HCT116 (cell line): ENCODE measurements at regions not wholly inside any gene's neighbourhood (a gene's known extent, or its start where the extent isn't known, plus 50 kb on each side); places are given as distances from the start of the nearest gene placed in this dataset.
"Not testable (repeated sequence)": the region's sequence is repeated elsewhere in the genome, so short reads cannot be mapped to it uniquely, and the experiment has no call there.

Experiments
- ATAC-seq: fragments of 200-7000 bp; cut with Tn5 transposase; 2 replicates; pipeline ENCODE4 v1.9.1; 2020; ENCODE audit warnings: mild to moderate bottlenecking, moderate library complexity
- BruUV-seq: library from RNA; stranded (reverse); fragments of 400-500 nt; replicated peaks from 2 replicates; lab custom pipeline; 2021; lab: Mats Ljungman, UMichigan
- CTCF ChIA-PET: fragments of 300-600 bp; sonication (Branson Sonifier 250); formaldehyde crosslinking; loops from one replicate; lab custom pipeline; 2021; ENCODE audit warnings: antibody characterized with exemption; lab: Charles Lee
- POLR2A ChIA-PET: fragments of 300-600, 350-600 bp; sonication (Branson Sonifier 250); formaldehyde crosslinking; loops from one replicate; lab custom pipeline; 2021; ENCODE audit warnings: antibody characterized with exemption; lab: Charles Lee
- RAD21 ChIA-PET, 2 experiments: fragments of 300-600 bp; sonication (Branson Sonifier 250); formaldehyde crosslinking; loops; one replicate each; lab custom pipeline; 2023; ENCODE audit warnings: low total read pairs in 2 of 2; ENCODE audit not compliant: uncharacterized antibody in 2 of 2, unreplicated experiment in 2 of 2, low non-redundant PET in 1 of 2; lab: Charles Lee
- DNase-seq: peaks from one replicate; pipeline ENCODE4 v3.0.0-alpha.2; 2010; ENCODE audit warnings: low read depth, low spot score
- H2AFZ ChIP-seq: fragments of 200-600 bp; shearing (Covaris generic), sonication (generic); 2 replicates; pipeline ENCODE4 v1.6.1; 2017; ENCODE audit warnings: low read depth, mixed run types, mixed read lengths, antibody characterized with exemption, low read length; ENCODE audit not compliant: poor library complexity, severe bottlenecking
- H3K27ac ChIP-seq: 2 replicates; pipeline ENCODE4 v1.5.1; 2012; ENCODE audit warnings: low read depth, low read length
- H3K27me3 ChIP-seq: fragments of 200-600 bp; sonication (generic); 2 replicates; pipeline ENCODE4 v1.6.1; 2016; ENCODE audit warnings: mixed run types, low read length, mixed read lengths; ENCODE audit not compliant: insufficient read depth
- H3K36me3 ChIP-seq, 2 experiments: fragments of 200-500 bp in 1 of 2; fragments of 200-600 bp in 1 of 2; sonication (Bioruptor generic) in 1 of 2; sonication (generic) in 1 of 2; 2 replicates each; pipeline versions ENCODE4 v1.5.1 to v1.6.1; 2014 to 2016; ENCODE audit warnings: low read length in 2 of 2, inconsistent platforms in 1 of 2, mixed read lengths in 1 of 2, mixed run types in 1 of 2; ENCODE audit not compliant: insufficient read depth in 2 of 2, control insufficient read depth in 1 of 2
- H3K4me1 ChIP-seq, 2 experiments: fragments of 200-600 bp in 1 of 2; sonication (generic) in 1 of 2; 2 replicates each; pipeline versions ENCODE4 v1.5.1 to v1.6.1; 2012 to 2017; ENCODE audit warnings: low read length in 2 of 2, inconsistent platforms in 1 of 2, mild to moderate bottlenecking in 1 of 2, mixed read lengths in 1 of 2, mixed run types in 1 of 2, moderate library complexity in 1 of 2; ENCODE audit not compliant: insufficient read depth in 2 of 2, control insufficient read depth in 1 of 2
- H3K4me2 ChIP-seq: fragments of 200-600 bp; sonication (generic); 2 replicates; pipeline ENCODE4 v1.6.1; 2017; ENCODE audit warnings: mixed run types, low read length, mixed read lengths
- H3K4me3 ChIP-seq, 2 experiments: fragments of 200-600 bp in 1 of 2; sonication (generic) in 1 of 2; replicated peaks in 1 of 2; 2 replicates each; pipeline ENCODE4 v1.5.1; 2011 to 2016; ENCODE audit warnings: low read length in 2 of 2, control low read depth in 1 of 2, low read depth in 1 of 2, mild to moderate bottlenecking in 1 of 2, mixed read lengths in 1 of 2, mixed run types in 1 of 2
- H3K79me2 ChIP-seq: fragments of 200-600 bp; sonication (generic); 2 replicates; pipeline ENCODE4 v1.6.1; 2017; ENCODE audit warnings: mild to moderate bottlenecking, mixed run types, low read length, moderate library complexity, mixed read lengths; ENCODE audit not compliant: insufficient read depth
- H3K9ac ChIP-seq: fragments of 200-600 bp; sonication (generic); 2 replicates; pipeline ENCODE4 v1.6.1; 2016; ENCODE audit warnings: low read length, mixed read lengths
- H3K9me2 ChIP-seq: fragments of 200-600 bp; sonication (generic), shearing (Covaris generic); 2 replicates; pipeline ENCODE4 v1.6.1; 2017; ENCODE audit warnings: mixed run types, mild to moderate bottlenecking, moderate library complexity; ENCODE audit not compliant: insufficient read depth
- H3K9me3 ChIP-seq, 2 experiments: fragments of 200-500 bp in 1 of 2; fragments of 200-600 bp in 1 of 2; sonication (Bioruptor generic) in 1 of 2; sonication (generic) in 1 of 2; 2 replicates each; pipeline ENCODE4 v1.6.1; 2014 to 2017; ENCODE audit warnings: low read length in 2 of 2, mixed read lengths in 2 of 2, inconsistent platforms in 1 of 2, low read depth in 1 of 2, mild to moderate bottlenecking in 1 of 2, mixed run types in 1 of 2, moderate library complexity in 1 of 2; ENCODE audit not compliant: control insufficient read depth in 1 of 2, insufficient read depth in 1 of 2
- H4K20me1 ChIP-seq: fragments of 200-600 bp; sonication (generic), shearing (Covaris generic); 2 replicates; pipeline ENCODE4 v1.6.1; 2017; ENCODE audit warnings: mixed run types, mild to moderate bottlenecking, moderate library complexity; ENCODE audit not compliant: insufficient read depth
- CBX3 ChIP-seq: IDR thresholded peaks from 2 replicates; pipeline ENCODE4 v1.6.1; 2012; ENCODE audit warnings: low read depth
- JUND ChIP-seq: IDR thresholded peaks from 2 replicates; pipeline ENCODE4 v1.6.1; 2012
- POLR2A ChIP-seq: IDR thresholded peaks from 2 replicates; pipeline ENCODE4 v1.7.0; 2011; ENCODE audit warnings: borderline replicate concordance; ENCODE audit not compliant: insufficient read depth, insufficient read length; ENCODE audit errors: extremely low read depth
- RAD21 ChIP-seq: IDR thresholded peaks from 2 replicates; pipeline ENCODE4 v1.6.1; 2012; ENCODE audit warnings: low read depth, mild to moderate bottlenecking
- YY1 ChIP-seq: IDR thresholded peaks from 2 replicates; pipeline ENCODE4 v1.6.1; 2011; ENCODE audit warnings: low read length, low read depth, moderate library complexity, mild to moderate bottlenecking; ENCODE audit not compliant: insufficient replicate concordance; ENCODE audit errors: extremely low read depth
- ZNF274 ChIP-seq: fragments of 200-500 bp; sonication (Bioruptor generic); IDR thresholded peaks from 2 replicates; pipeline ENCODE4 v1.6.1; 2014; ENCODE audit warnings: mild to moderate bottlenecking, low read depth, low read length, inconsistent platforms
- intact Hi-C: fragments of 100-400 bp; cut with micrococcal nuclease; formaldehyde crosslinking; loops from 2 replicates; pipeline ENCODE4 v1.10.0; 2022
- TF ChIP-seq, protein P1 (sequence below): IDR thresholded peaks from 2 replicates; pipeline ENCODE4 v1.6.1; 2012; ENCODE audit warnings: low read depth
- TF ChIP-seq, protein P2 (sequence below), 3 experiments: fragments of 200-600 bp in 1 of 3; sonication (generic) in 1 of 3; IDR thresholded peaks in 2 of 3; conservative IDR thresholded peaks in 1 of 3; 2 replicates each; pipeline ENCODE4 v1.5.1; 2012 to 2017; ENCODE audit warnings: low read depth in 2 of 3, low read length in 2 of 3, antibody characterized with exemption in 1 of 3, borderline replicate concordance in 1 of 3, control low read depth in 1 of 3, mild to moderate bottlenecking in 1 of 3, mixed read lengths in 1 of 3, mixed run types in 1 of 3, moderate library complexity in 1 of 3; ENCODE audit not compliant: insufficient read depth in 1 of 3

DNA sequence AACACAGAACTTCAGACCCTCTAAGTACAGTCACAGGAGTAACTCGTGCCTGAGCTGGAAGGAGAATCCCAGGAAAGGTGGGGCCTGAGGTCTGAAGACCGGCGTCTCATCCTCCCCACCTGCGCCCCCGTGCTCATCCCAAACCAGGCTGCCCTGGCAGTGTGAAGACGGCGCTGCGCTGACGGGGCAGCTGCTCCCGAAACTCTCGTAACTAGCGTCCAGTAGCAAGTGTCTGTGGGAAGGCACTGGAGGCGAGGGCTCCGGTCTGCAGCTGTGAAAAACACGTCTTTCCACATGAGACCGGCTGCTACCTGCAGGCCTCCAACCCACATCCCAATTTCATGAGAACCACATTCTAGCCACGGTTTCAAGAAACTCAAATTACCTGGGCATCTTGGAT lies 136.6 kb upstream of the RNF32 start:
- H3K4me1 ChIP-seq: no peaks in the 10 kb centered on the region
- H3K9me2 ChIP-seq: no peaks in the 10 kb centered on the region
- POLR2A ChIA-PET: no interaction called here
- ATAC-seq (no peak), DNase-seq (no peak)
- no peak overlapping the region for H2AFZ ChIP-seq
- BruUV-seq: no TSS peak
- CTCF ChIA-PET: no interaction called here
- no peak overlapping the region for H3K4me2 ChIP-seq
- H3K79me2 ChIP-seq: no peaks in the 10 kb centered on the region
- H3K36me3 ChIP-seq: no peaks in the 10 kb centered on the region
- TF ChIP-seq CBX3: no peak
- TF ChIP-seq JUND: no peak
- no peak for TF ChIP-seq POLR2A
- TF ChIP-seq, protein P1, sequence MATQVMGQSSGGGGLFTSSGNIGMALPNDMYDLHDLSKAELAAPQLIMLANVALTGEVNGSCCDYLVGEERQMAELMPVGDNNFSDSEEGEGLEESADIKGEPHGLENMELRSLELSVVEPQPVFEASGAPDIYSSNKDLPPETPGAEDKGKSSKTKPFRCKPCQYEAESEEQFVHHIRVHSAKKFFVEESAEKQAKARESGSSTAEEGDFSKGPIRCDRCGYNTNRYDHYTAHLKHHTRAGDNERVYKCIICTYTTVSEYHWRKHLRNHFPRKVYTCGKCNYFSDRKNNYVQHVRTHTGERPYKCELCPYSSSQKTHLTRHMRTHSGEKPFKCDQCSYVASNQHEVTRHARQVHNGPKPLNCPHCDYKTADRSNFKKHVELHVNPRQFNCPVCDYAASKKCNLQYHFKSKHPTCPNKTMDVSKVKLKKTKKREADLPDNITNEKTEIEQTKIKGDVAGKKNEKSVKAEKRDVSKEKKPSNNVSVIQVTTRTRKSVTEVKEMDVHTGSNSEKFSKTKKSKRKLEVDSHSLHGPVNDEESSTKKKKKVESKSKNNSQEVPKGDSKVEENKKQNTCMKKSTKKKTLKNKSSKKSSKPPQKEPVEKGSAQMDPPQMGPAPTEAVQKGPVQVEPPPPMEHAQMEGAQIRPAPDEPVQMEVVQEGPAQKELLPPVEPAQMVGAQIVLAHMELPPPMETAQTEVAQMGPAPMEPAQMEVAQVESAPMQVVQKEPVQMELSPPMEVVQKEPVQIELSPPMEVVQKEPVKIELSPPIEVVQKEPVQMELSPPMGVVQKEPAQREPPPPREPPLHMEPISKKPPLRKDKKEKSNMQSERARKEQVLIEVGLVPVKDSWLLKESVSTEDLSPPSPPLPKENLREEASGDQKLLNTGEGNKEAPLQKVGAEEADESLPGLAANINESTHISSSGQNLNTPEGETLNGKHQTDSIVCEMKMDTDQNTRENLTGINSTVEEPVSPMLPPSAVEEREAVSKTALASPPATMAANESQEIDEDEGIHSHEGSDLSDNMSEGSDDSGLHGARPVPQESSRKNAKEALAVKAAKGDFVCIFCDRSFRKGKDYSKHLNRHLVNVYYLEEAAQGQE: no peak
- TF ChIP-seq YY1: no peak
- RAD21 ChIA-PET: no interaction called here
- no peak overlapping the region for H3K27ac ChIP-seq
- intact Hi-C loops: no loop called here
- H4K20me1 ChIP-seq: no peaks in the 10 kb centered on the region
- H3K9ac ChIP-seq: no peak overlapping the region
- H3K27me3 ChIP-seq: peaks cover 3% of the 10 kb centered on the region
- no peak overlapping the region for H3K4me3 ChIP-seq
- no peaks in the 10 kb centered on the region for H3K9me3 ChIP-seq

DNA sequence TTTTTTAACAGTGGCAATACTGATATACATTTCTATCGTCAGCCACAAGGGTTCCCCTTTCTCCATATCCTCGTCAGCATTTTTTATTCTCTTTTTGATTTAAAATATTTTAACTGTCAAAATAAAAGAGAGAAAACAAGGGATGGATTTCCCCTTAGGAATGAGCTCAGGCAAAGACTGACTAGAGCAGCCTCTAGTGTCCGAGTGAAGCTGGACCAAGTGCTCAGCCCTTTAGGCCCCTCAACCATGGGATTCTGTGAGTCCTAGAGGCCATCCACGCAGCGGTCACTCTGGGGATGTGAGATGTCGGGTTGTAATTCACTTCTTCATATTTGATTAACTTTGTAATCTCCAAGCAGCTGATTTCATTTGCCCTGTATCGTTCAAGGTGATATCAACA lies 137.4 kb upstream of the RNF32 start:
- ATAC-seq: peak; percentile 58
- Histone ChIP-seq H3K4me3 (no peak overlapping the region), H3K27ac (no peak overlapping the region), H3K4me1 (no peaks in the 10 kb centered on the region), H3K27me3 (no peaks in the 10 kb centered on the region), H3K9me3 (no peaks in the 10 kb centered on the region), H3K79me2 (no peaks in the 10 kb centered on the region), H4K20me1 (no peaks in the 10 kb centered on the region), H3K4me2 (no peak overlapping the region), H3K36me3 (no peaks in the 10 kb centered on the region), H3K9ac (no peak overlapping the region), H3K9me2 (no peaks in the 10 kb centered on the region), H2AFZ (no peak overlapping the region)
- ChIA-PET RAD21 (no interaction called here), POLR2A (no interaction called here), CTCF (no interaction called here)
- intact Hi-C loops: no loop called here
- DNase-seq: no peak
- BruUV-seq: no TSS peak
- TF ChIP-seq, protein P2, sequence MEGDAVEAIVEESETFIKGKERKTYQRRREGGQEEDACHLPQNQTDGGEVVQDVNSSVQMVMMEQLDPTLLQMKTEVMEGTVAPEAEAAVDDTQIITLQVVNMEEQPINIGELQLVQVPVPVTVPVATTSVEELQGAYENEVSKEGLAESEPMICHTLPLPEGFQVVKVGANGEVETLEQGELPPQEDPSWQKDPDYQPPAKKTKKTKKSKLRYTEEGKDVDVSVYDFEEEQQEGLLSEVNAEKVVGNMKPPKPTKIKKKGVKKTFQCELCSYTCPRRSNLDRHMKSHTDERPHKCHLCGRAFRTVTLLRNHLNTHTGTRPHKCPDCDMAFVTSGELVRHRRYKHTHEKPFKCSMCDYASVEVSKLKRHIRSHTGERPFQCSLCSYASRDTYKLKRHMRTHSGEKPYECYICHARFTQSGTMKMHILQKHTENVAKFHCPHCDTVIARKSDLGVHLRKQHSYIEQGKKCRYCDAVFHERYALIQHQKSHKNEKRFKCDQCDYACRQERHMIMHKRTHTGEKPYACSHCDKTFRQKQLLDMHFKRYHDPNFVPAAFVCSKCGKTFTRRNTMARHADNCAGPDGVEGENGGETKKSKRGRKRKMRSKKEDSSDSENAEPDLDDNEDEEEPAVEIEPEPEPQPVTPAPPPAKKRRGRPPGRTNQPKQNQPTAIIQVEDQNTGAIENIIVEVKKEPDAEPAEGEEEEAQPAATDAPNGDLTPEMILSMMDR (IDR thresholded peaks at IDR 0.05 in 2 of 3, conservative IDR thresholded peaks at IDR 0.05 in 1 of 3; ENCODE audit: borderline replicate concordance in 1 of 3, insufficient read depth in 1 of 3, low read depth in 2 of 3, low read length in 2 of 3): peak; percentile 8 to 35 (median 15); a peak in 3 of 6 replicates
- TF ChIP-seq ZNF274: no peak
- TF ChIP-seq RAD21: peak; percentile 40
- TF ChIP-seq, all 23 proteins: peak for 2

DNA sequence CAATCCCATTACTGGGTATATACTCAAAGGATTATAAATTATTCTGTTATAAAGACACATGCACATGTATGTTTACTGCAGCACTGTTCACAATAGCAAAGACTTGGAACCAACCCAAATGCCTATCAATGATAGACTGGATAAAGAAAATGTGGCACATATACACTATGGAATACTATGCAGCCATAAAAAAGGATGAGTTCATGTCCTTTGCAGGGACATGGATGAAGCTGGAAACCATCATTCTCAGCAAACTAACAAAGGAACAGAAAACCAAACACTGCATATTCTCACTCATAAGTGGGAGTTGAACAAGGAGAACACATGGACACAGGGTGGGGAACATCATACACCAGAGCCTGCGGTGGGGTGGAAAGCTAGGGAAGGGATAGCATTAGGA lies 138.8 kb upstream of the RNF32 start:
- ATAC-seq, H3K27me3 ChIP-seq, H3K9me3 ChIP-seq, H3K9ac ChIP-seq, H3K4me2 ChIP-seq, H4K20me1 ChIP-seq, H3K27ac ChIP-seq, CTCF ChIA-PET, H3K4me3 ChIP-seq, H3K4me1 ChIP-seq, H2AFZ ChIP-seq, DNase-seq, intact Hi-C loops, H3K79me2 ChIP-seq, H3K36me3 ChIP-seq, RAD21 ChIA-PET, POLR2A ChIA-PET, BruUV-seq, H3K9me2 ChIP-seq: not testable (repeated sequence)
